Effector memory CD4-positive, alpha-beta T cell (primary cell): ENCODE measurements at regions not wholly inside any gene's neighbourhood (a gene's known extent, or its start where the extent isn't known, plus 50 kb on each side); places are given as distances from the start of the nearest gene placed in this dataset.

Source experiments
- DNase-seq, 3 donors: peaks; one replicate each; pipeline ENCODE4 v3.0.0-alpha.2; 2020
- H3K27ac ChIP-seq: 2 replicates; pipeline ENCODE4 v1.7.0; 2013; ENCODE audit warnings: mild to moderate bottlenecking, low read length, moderate library complexity; ENCODE audit not compliant: insufficient read depth, poor library complexity, severe bottlenecking
- H3K27me3 ChIP-seq: replicated peaks from 2 replicates; pipeline ENCODE4 v1.7.0; 2013; ENCODE audit warnings: mild to moderate bottlenecking, low read length; ENCODE audit not compliant: insufficient read depth, control insufficient read depth, poor library complexity, severe bottlenecking
- H3K36me3 ChIP-seq: 2 replicates; pipeline ENCODE4 v1.7.0; 2013; ENCODE audit warnings: mild to moderate bottlenecking, low read length, moderate library complexity; ENCODE audit not compliant: control insufficient read depth, insufficient read depth
- H3K4me1 ChIP-seq: 2 replicates; pipeline ENCODE4 v1.7.0; 2013; ENCODE audit warnings: low read length, mild to moderate bottlenecking; ENCODE audit not compliant: control insufficient read depth, insufficient read depth, poor library complexity, severe bottlenecking
- H3K4me3 ChIP-seq: 2 replicates; pipeline ENCODE4 v1.7.0; 2013; ENCODE audit warnings: low read length, low read depth, mild to moderate bottlenecking; ENCODE audit not compliant: insufficient read depth, poor library complexity, severe bottlenecking
- H3K9me3 ChIP-seq: 2 replicates; pipeline ENCODE4 v1.7.0; 2013; ENCODE audit warnings: mild to moderate bottlenecking, low read length, moderate library complexity; ENCODE audit not compliant: control insufficient read depth

DNA sequence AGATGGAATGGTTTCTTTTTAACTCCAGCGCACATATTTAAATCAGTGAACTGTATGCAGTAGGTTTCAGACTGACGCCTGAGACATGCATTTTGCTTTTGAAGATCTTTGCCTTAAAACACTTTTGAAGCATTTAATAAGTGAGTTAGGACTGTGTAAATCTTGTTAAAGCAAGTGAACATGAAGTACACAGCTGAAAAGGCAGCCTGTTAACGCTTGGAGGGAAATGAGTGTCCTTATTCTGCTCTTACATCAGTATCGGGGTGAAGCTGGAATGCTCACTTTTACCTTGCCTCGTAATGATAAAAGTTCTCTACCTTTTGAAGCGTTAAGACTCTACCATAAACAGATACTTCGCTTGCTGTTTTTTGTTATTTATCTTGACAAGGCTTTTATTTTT lies 552.2 kb downstream of the ZNF608 start:
- Histone ChIP-seq H3K27ac (no peak overlapping the region), H3K4me1 (no peaks in the 10 kb centered on the region), H3K4me3 (no peak overlapping the region), H3K27me3 (no peaks in the 10 kb centered on the region), H3K36me3 (no peaks in the 10 kb centered on the region), H3K9me3 (no peaks in the 10 kb centered on the region)
- no peak for DNase-seq

DNA sequence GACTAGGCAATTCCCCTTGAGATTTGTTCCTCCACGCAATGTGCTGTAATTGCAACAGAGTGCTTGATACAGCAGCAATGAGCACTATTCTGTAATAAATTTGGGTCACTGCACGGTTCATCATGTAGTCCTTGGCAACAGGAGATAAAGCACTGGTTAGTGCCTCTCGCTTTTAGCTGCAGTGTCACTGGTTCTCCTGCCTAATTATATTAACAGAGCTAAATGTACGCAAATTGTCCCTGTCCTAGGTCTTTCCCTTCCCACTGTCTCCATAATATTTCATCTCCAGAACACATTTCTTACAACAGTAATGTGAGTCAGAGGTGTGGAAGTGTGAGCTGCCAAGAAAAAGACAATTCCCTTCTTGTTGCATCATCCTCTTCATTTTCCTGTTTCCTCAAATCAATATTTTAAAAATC lies 553.1 kb downstream of the ZNF608 start:
- no peaks in the 10 kb centered on the region for H3K36me3 ChIP-seq
- no peaks in the 10 kb centered on the region for H3K4me1 ChIP-seq
- no peak overlapping the region for H3K27ac ChIP-seq
- DNase-seq = no peak
- no peaks in the 10 kb centered on the region for H3K9me3 ChIP-seq
- H3K4me3 ChIP-seq = no peak overlapping the region
- H3K27me3 ChIP-seq = no peaks in the 10 kb centered on the region

DNA sequence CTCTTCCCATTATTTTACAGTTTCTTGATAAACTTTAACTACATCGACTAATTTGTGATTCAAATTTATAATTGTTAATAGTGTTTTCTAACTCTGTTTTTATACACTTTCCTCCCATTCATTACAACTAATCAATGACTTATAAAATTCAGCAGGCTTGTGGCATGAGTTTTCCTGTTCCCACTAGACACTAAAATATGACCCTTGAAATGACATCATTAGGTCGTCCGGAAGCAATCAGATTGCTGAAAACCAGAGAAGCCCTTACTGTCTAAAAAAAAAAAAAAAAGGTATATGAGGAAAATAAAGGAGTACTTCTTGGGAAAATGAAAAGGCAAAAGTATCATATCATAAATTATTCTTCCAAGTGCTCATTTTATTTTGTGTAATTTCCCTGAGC lies 553.7 kb downstream of the ZNF608 start:
- Histone ChIP-seq H3K36me3 (no peaks in the 10 kb centered on the region), H3K4me3 (no peak overlapping the region), H3K27ac (no peak overlapping the region), H3K4me1 (no peaks in the 10 kb centered on the region), H3K27me3 (no peaks in the 10 kb centered on the region), H3K9me3 (no peaks in the 10 kb centered on the region)
- DNase-seq = no peak

DNA sequence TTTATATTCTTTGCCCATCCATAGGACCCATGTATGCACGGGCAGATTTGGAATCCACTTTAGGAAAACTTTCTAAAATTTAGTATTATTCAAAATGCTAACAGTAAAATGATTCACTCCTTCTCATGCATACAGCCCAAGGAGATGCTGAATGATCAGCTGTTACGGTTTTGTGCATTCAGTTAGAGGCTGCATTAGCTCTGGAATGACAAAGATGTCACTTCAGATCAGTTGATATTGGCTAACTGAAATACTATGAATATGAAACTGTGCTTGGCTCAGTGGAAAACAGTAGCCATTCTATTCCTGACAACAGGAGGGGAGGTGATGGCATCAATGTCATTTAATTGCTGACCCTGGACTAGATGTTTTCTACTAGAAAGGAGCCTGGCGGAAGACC lies 560.7 kb downstream of the ZNF608 start:
- Histone ChIP-seq H3K36me3 (no peaks in the 10 kb centered on the region), H3K27ac (no peak overlapping the region), H3K9me3 (no peaks in the 10 kb centered on the region), H3K27me3 (no peaks in the 10 kb centered on the region), H3K4me3 (no peak overlapping the region), H3K4me1 (no peaks in the 10 kb centered on the region)
- DNase-seq = no peak

DNA sequence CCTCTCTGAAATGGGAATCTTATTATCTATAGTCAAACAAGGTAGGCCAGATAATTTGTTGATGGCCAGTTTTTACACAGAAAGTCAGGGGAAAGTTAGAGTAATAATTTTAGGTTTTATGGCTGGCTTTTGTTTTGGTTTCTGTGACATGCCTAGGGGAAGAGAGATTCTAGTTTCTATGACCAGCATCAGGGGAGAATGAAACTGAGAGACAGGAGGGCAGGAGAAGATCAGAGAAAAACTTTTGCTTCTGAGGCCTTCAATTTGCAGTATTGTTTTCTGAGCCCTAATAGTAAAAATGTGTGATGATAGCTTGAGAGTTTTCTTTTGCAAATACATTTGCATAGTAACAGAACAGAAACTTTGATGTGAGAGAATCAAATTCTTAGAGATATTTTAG lies 564.3 kb downstream of the ZNF608 start:
- Histone ChIP-seq H3K9me3 (no peaks in the 10 kb centered on the region), H3K36me3 (no peaks in the 10 kb centered on the region), H3K27me3 (no peaks in the 10 kb centered on the region), H3K4me3 (no peak overlapping the region), H3K27ac (no peak overlapping the region), H3K4me1 (no peaks in the 10 kb centered on the region)
- no peak for DNase-seq

DNA sequence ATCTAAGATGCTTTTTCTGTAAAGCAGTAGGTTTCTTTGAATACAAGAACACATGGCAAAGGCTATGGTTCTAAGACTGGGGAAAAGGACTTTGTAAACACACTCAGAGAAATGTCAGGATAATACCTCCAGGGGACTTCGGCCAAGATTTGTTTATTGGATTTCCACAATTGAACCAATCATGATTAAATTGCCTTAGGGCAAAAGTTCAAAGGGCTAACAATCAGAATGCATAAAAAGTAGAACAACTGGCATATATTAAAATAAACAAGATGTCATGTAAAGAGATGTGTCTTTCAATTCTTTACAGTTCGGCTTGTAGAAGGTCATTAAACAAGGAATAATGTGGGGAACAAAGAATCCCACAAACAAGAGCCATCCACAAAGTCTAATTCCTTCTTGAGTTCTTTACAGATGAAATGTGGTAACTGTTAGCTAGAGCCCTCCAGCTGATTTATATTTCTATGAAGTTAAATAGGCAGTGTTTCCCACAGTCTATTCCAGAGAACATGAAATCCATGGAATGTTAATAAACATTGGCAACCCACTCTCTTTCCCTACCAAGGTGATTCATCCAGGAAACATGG lies 565.5 kb downstream of the ZNF608 start:
- Histone ChIP-seq H3K27ac (no peak overlapping the region), H3K9me3 (no peaks in the 10 kb centered on the region), H3K36me3 (no peaks in the 10 kb centered on the region), H3K27me3 (no peaks in the 10 kb centered on the region), H3K4me1 (no peaks in the 10 kb centered on the region), H3K4me3 (no peak overlapping the region)
- DNase-seq = no peak

DNA sequence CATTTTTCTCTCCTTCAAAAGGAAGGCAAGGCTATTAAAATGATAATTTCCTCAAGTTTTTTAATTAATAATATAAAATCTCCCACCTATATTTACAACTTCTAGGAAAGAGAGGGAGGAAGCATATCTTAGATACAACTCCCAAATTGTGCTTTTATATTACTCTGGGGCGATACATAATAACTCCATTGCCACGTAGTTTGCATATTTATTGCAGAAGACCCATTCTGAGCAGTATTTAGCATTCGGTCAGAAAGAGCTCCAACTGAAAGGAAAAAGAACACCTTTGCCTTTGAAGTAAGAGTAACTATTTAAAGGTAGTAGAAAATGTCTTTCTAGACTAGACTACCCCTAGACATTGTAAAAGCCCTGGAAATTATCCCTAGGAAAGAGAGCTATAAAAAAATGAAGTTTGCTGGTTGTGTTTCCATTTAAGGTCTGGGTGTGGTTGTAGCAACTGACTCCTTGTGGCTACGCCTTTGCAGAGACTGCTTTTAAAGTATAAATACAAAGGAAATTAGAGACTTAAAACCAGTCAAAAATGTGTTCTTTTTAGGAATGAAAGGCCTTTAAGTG lies 566.1 kb downstream of the ZNF608 start:
- no peaks in the 10 kb centered on the region for H3K36me3 ChIP-seq
- H3K27ac ChIP-seq = no peak overlapping the region
- no peak for DNase-seq
- no peaks in the 10 kb centered on the region for H3K9me3 ChIP-seq
- H3K4me3 ChIP-seq = no peak overlapping the region
- H3K4me1 ChIP-seq = no peaks in the 10 kb centered on the region
- no peaks in the 10 kb centered on the region for H3K27me3 ChIP-seq

DNA sequence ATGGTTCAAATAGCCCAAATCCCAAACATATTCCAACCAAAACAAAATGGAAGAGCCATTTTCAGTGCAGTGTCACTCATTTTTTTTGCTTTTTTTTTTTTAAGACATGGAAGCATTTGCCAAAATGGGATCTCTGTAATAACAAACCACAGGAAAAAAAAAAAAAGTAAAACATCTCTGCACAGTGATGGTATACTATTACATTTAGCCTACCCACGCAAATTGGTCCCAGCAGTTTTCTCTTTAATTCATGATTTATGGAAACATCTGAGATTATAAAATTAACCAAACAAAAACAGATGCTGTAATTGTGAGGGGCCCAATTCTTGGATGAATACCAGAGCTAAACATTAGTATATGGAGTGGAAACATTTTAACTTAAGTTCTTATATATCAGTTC lies 566.6 kb downstream of the ZNF608 start:
- H3K9me3 ChIP-seq = no peaks in the 10 kb centered on the region
- no peaks in the 10 kb centered on the region for H3K27me3 ChIP-seq
- H3K4me3 ChIP-seq = no peak overlapping the region
- H3K27ac ChIP-seq = no peak overlapping the region
- no peaks in the 10 kb centered on the region for H3K36me3 ChIP-seq
- H3K4me1 ChIP-seq = no peaks in the 10 kb centered on the region
- DNase-seq = no peak

DNA sequence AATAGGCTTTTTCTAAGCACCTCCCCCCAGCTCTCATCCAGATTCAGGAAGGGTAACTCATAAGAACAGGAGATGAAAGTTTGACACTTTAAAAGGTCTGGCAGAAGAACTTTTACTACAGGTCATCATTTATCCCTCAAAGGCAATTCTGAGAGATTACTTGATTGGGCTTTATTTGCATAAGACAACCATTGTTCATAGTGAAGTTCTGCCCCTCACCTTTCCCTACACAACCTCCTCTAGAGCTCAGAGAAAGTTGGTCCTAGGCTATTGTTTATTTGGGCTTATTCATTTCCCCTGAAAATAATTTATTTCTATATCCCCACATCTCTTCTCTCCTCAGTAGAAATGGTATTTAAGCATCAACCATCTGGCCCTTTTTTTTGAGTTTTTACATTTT lies 568.4 kb downstream of the ZNF608 start:
- no peaks in the 10 kb centered on the region for H3K9me3 ChIP-seq
- no peaks in the 10 kb centered on the region for H3K36me3 ChIP-seq
- H3K4me3 ChIP-seq = no peak overlapping the region
- H3K27me3 ChIP-seq = no peaks in the 10 kb centered on the region
- H3K27ac ChIP-seq = no peak overlapping the region
- DNase-seq = no peak
- no peaks in the 10 kb centered on the region for H3K4me1 ChIP-seq

DNA sequence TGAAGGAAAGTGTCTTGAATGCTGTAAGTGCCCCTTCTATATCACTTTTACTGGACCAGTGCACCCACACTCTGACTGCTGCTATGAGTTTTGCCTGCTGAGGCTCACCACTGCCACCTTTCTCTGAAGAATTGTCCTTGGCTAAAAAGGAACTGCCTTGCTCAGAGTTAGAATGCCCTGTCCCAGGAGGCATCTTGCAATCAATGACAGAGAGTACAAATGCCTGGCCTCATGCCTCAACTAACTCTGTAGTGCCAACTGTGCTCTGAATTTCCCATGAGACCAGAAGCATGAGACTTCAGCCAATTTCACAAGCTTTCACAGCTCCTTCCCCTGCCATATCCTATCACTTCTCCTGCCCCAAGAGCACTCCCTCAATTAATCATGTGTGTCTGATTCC lies 569.7 kb downstream of the ZNF608 start:
- DNase-seq = no peak
- Histone ChIP-seq H3K4me3 (no peak overlapping the region), H3K27ac (no peak overlapping the region), H3K36me3 (no peaks in the 10 kb centered on the region), H3K27me3 (no peaks in the 10 kb centered on the region), H3K4me1 (no peaks in the 10 kb centered on the region), H3K9me3 (no peaks in the 10 kb centered on the region)
